WTC11 (cell line): ENCODE measurements at regions not wholly inside any gene's neighbourhood (a gene's known extent, or its start where the extent isn't known, plus 50 kb on each side); places are given as distances from the start of the nearest gene placed in this dataset.

Source experiments
- AR ChIP-seq: fragments of 250-450 bp; sonication (Bioruptor Pico); IDR thresholded peaks from 2 replicates; pipeline ENCODE4 v1.9.0; 2021; ENCODE audit warnings: mild to moderate bottlenecking
- ATF3 ChIP-seq: sonication (generic); formaldehyde crosslinking; conservative IDR thresholded peaks from 2 replicates; pipeline ENCODE4 v1.8.1; 2022; ENCODE audit warnings: mild to moderate bottlenecking, missing genetic modification reagents
- FOXJ3 ChIP-seq: sonication (generic); formaldehyde crosslinking; IDR thresholded peaks from 2 replicates; pipeline ENCODE4 v1.9.0; 2021; ENCODE audit warnings: missing genetic modification reagents, mild to moderate bottlenecking, borderline replicate concordance
- FOXP1 ChIP-seq: sonication (generic); formaldehyde crosslinking; IDR thresholded peaks from 2 replicates; pipeline ENCODE4 v1.8.0; 2022; ENCODE audit warnings: missing genetic modification reagents, mild to moderate bottlenecking, moderate library complexity, borderline replicate concordance
- NR2C2 ChIP-seq: sonication (generic); formaldehyde crosslinking; IDR thresholded peaks from 2 replicates; pipeline ENCODE4 v1.8.0; 2022; ENCODE audit warnings: mild to moderate bottlenecking, missing genetic modification reagents
- SMAD4 ChIP-seq: sonication (generic); formaldehyde crosslinking; IDR thresholded peaks from 2 replicates; pipeline ENCODE4 v1.8.0; 2022; ENCODE audit warnings: mild to moderate bottlenecking, missing genetic modification reagents
- TF ChIP-seq, protein P1 (sequence below): fragments of 200-600 bp; IDR thresholded peaks from 2 replicates; pipeline ENCODE4 v1.8.0; 2022; ENCODE audit warnings: antibody characterized with exemption
- TF ChIP-seq, protein P2 (sequence below): sonication (generic); formaldehyde crosslinking; IDR thresholded peaks from 2 replicates; pipeline ENCODE4 v1.8.0; 2023; ENCODE audit warnings: missing genetic modification reagents

GRCh38 chr13:50682966-50683365, 160.5 kb downstream of the DLEU7 start:
- TF ChIP-seq, protein P1, sequence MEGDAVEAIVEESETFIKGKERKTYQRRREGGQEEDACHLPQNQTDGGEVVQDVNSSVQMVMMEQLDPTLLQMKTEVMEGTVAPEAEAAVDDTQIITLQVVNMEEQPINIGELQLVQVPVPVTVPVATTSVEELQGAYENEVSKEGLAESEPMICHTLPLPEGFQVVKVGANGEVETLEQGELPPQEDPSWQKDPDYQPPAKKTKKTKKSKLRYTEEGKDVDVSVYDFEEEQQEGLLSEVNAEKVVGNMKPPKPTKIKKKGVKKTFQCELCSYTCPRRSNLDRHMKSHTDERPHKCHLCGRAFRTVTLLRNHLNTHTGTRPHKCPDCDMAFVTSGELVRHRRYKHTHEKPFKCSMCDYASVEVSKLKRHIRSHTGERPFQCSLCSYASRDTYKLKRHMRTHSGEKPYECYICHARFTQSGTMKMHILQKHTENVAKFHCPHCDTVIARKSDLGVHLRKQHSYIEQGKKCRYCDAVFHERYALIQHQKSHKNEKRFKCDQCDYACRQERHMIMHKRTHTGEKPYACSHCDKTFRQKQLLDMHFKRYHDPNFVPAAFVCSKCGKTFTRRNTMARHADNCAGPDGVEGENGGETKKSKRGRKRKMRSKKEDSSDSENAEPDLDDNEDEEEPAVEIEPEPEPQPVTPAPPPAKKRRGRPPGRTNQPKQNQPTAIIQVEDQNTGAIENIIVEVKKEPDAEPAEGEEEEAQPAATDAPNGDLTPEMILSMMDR: no peak
- TF ChIP-seq FOXJ3 (CRISPR knock-in tag): no peak
- TF ChIP-seq, protein P2, sequence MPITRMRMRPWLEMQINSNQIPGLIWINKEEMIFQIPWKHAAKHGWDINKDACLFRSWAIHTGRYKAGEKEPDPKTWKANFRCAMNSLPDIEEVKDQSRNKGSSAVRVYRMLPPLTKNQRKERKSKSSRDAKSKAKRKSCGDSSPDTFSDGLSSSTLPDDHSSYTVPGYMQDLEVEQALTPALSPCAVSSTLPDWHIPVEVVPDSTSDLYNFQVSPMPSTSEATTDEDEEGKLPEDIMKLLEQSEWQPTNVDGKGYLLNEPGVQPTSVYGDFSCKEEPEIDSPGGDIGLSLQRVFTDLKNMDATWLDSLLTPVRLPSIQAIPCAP (CRISPR knock-in tag): no peak
- TF ChIP-seq SMAD4 (CRISPR knock-in tag): no peak
- no peak for TF ChIP-seq ATF3 (CRISPR knock-in tag)
- TF ChIP-seq NR2C2: no peak
- TF ChIP-seq AR (CRISPR knock-in tag): no peak
- TF ChIP-seq FOXP1 (CRISPR knock-in tag): no peak
